Peyer's patch (tissue), 4 donors: ENCODE measurements at regions not wholly inside any gene's neighbourhood (a gene's known extent, or its start where the extent isn't known, plus 50 kb on each side); places are given as distances from the start of the nearest gene placed in this dataset.

Experiments
- DNase-seq, 3 donors: peaks; one replicate each; pipeline ENCODE4 v3.0.0-alpha.2; 2017 to 2019
- H3K27ac ChIP-seq, 4 donors: fragments of 200-600 bp; sonication (generic); one replicate each; pipeline ENCODE4 v1.5.1; 2016 to 2019
- H3K27me3 ChIP-seq, 2 donors: fragments of 200-600 bp; sonication (generic); one replicate each; pipeline ENCODE4 v1.5.1; 2019
- H3K36me3 ChIP-seq, 3 donors: fragments of 200-600 bp; sonication (generic); one replicate each; pipeline ENCODE4 v1.5.1; 2016 to 2019
- H3K4me1 ChIP-seq, 4 donors: fragments of 200-600 bp; sonication (generic); one replicate each; pipeline ENCODE4 v1.5.1; 2016 to 2019
- H3K4me3 ChIP-seq, 4 donors: fragments of 200-600 bp; sonication (generic); 1 replicate in 3 of 4; 2 replicates in 1 of 4; pipeline ENCODE4 v1.5.1; 2016 to 2019; ENCODE audit warnings: mild to moderate bottlenecking in 1 of 4
- H3K9me3 ChIP-seq, 4 donors: fragments of 200-600 bp; sonication (generic); one replicate each; pipeline ENCODE4 v1.5.1; 2016 to 2019; ENCODE audit warnings: mild to moderate bottlenecking in 1 of 4
- CTCF ChIP-seq, 6 experiments: fragments of 450-650 bp in 4 of 6; fragments of 200-600 bp in 2 of 6; sonication (generic) in 1 of 6; IDR thresholded peaks; one replicate each; pipeline ENCODE4 v1.5.1; 2017 to 2019; ENCODE audit warnings: antibody characterized with exemption in 6 of 6, mild to moderate bottlenecking in 3 of 6, moderate library complexity in 1 of 6
- POLR2A ChIP-seq, 2 donors: fragments of 450-650 bp; IDR thresholded peaks; one replicate each; pipeline ENCODE4 v1.5.1; 2017; ENCODE audit warnings: antibody characterized with exemption in 2 of 2, mild to moderate bottlenecking in 2 of 2, moderate library complexity in 2 of 2

- no peaks in the 10 kb centered on the region for H3K9me3 ChIP-seq
- TF ChIP-seq POLR2A (IDR thresholded peaks at IDR 0.05): no peak
- no peak for TF ChIP-seq CTCF (IDR thresholded peaks at IDR 0.05)
- H3K4me1 ChIP-seq: no peaks in the 10 kb centered on the region
- DNase-seq: no peak
- no peaks in the 10 kb centered on the region for H3K27me3 ChIP-seq
- H3K4me3 ChIP-seq: no peak overlapping the region
- H3K27ac ChIP-seq: no peak overlapping the region
- H3K36me3 ChIP-seq: no peaks in the 10 kb centered on the region
These were observed 79.7 kb upstream of the BANK1 start for GRCh38 chr4:101710806-101711205.

- H3K4me1 ChIP-seq: no peaks in the 10 kb centered on the region
- no peaks in the 10 kb centered on the region for H3K27me3 ChIP-seq
- no peak overlapping the region for H3K27ac ChIP-seq
- no peaks in the 10 kb centered on the region for H3K9me3 ChIP-seq
- H3K4me3 ChIP-seq: no peak overlapping the region
- H3K36me3 ChIP-seq: no peaks in the 10 kb centered on the region
- TF ChIP-seq POLR2A (IDR thresholded peaks at IDR 0.05): no peak
- TF ChIP-seq CTCF (IDR thresholded peaks at IDR 0.05): no peak
- no peak for DNase-seq
These were observed 82.1 kb upstream of the BANK1 start for GRCh38 chr4:101708293-101709039.

GRCh38 chr4:101707596-101707995 lies 82.9 kb upstream of the BANK1 start:
- no peak for DNase-seq
- TF ChIP-seq CTCF (IDR thresholded peaks at IDR 0.05) (no peak), POLR2A (IDR thresholded peaks at IDR 0.05) (no peak)

GRCh38 chr4:101706535-101707057 lies 83.9 kb upstream of the BANK1 start:
- H3K4me3 ChIP-seq: no peak overlapping the region
- no peak overlapping the region for H3K27ac ChIP-seq
- TF ChIP-seq POLR2A (IDR thresholded peaks at IDR 0.05) (no peak), CTCF (IDR thresholded peaks at IDR 0.05) (no peak)
- H3K27me3 ChIP-seq: no peaks in the 10 kb centered on the region
- H3K4me1 ChIP-seq: no peaks in the 10 kb centered on the region
- no peak for DNase-seq
- H3K9me3 ChIP-seq: no peaks in the 10 kb centered on the region
- no peaks in the 10 kb centered on the region for H3K36me3 ChIP-seq

More at GRCh38 chr4:101707596-101707995, 82.9 kb upstream of the BANK1 start:
- no peaks in the 10 kb centered on the region for H3K4me1 ChIP-seq
- H3K36me3 ChIP-seq: no peaks in the 10 kb centered on the region
- no peaks in the 10 kb centered on the region for H3K9me3 ChIP-seq
- no peak overlapping the region for H3K27ac ChIP-seq
- no peak overlapping the region for H3K4me3 ChIP-seq
- no peaks in the 10 kb centered on the region for H3K27me3 ChIP-seq

- Histone ChIP-seq H3K27me3 (no peaks in the 10 kb centered on the region), H3K4me3 (no peak overlapping the region), H3K4me1 (no peaks in the 10 kb centered on the region), H3K36me3 (no peaks in the 10 kb centered on the region), H3K27ac (no peak overlapping the region), H3K9me3 (no peaks in the 10 kb centered on the region)
- DNase-seq: no peak
- TF ChIP-seq POLR2A (IDR thresholded peaks at IDR 0.05): no peak
- TF ChIP-seq CTCF (IDR thresholded peaks at IDR 0.05): no peak
These were observed 89.0 kb upstream of the BANK1 start for GRCh38 chr4:101701551-101701950.
